NCI-H1930 (cell line): ENCODE measurements at regions not wholly inside any gene's neighbourhood (a gene's known extent, or its start where the extent isn't known, plus 50 kb on each side); places are given as distances from the start of the nearest gene placed in this dataset.

ENCODE experiments used
- DNase-seq, 2 experiments: peaks; one replicate each; lab custom pipeline; 2025; lab: John Stamatoyannopoulos, UW

GRCh38 chr2:120606931-120607330 is 128.7 kb upstream of the GLI2 start:
- no peak for DNase-seq

- DNase-seq, result no peak
Measured at GRCh38 chr2:120607506-120607905, 128.2 kb upstream of the GLI2 start.

- no peak for DNase-seq
Measured at GRCh38 chr2:120607996-120608395, 127.7 kb upstream of the GLI2 start.

GRCh38 chr2:120609826-120610395 is 125.8 kb upstream of the GLI2 start:
- DNase-seq, result no peak

GRCh38 chr2:120611016-120611415 is 124.7 kb upstream of the GLI2 start:
- DNase-seq, result no peak

- DNase-seq, result no peak
Measured at GRCh38 chr2:120611961-120612360, 123.7 kb upstream of the GLI2 start.

- no peak for DNase-seq
Measured at GRCh38 chr2:120612471-120612870, 123.2 kb upstream of the GLI2 start.

- no peak for DNase-seq
Measured at GRCh38 chr2:120612931-120613330, 122.7 kb upstream of the GLI2 start.

- no peak for DNase-seq
Measured at GRCh38 chr2:120613742-120614571, 121.7 kb upstream of the GLI2 start.

GRCh38 chr2:120614901-120615300 is 120.8 kb upstream of the GLI2 start:
- no peak for DNase-seq

GRCh38 chr2:120616261-120616660 is 119.4 kb upstream of the GLI2 start:
- no peak for DNase-seq

- no peak for DNase-seq
Measured at GRCh38 chr2:120617055-120617454, 118.6 kb upstream of the GLI2 start.

GRCh38 chr2:120618830-120619229 is 116.8 kb upstream of the GLI2 start:
- no peak for DNase-seq

- peak in 1 of 2 experiments; percentile 13 for DNase-seq
Measured at GRCh38 chr2:120619579-120619978, 116.1 kb upstream of the GLI2 start.

GRCh38 chr2:120620025-120620793 is 115.5 kb upstream of the GLI2 start:
- no peak for DNase-seq

- no peak for DNase-seq
Measured at GRCh38 chr2:120622159-120622869, 113.4 kb upstream of the GLI2 start.

- DNase-seq, result no peak
Measured at GRCh38 chr2:120622886-120623753, 112.5 kb upstream of the GLI2 start.

GRCh38 chr2:120624061-120624737 is 111.5 kb upstream of the GLI2 start:
- no peak for DNase-seq

GRCh38 chr2:120624738-120625446 is 110.8 kb upstream of the GLI2 start:
- no peak for DNase-seq
